GM12873 (cell line): ENCODE measurements at regions not wholly inside any gene's neighbourhood (a gene's known extent, or its start where the extent isn't known, plus 50 kb on each side); places are given as distances from the start of the nearest gene placed in this dataset.

Experiments
- TF ChIP-seq, protein P1 (sequence below): IDR thresholded peaks from 2 replicates; pipeline ENCODE4 v1.5.1; 2012; ENCODE audit warnings: low read depth, mild to moderate bottlenecking, moderate library complexity, low read length, control low read depth; ENCODE audit not compliant: insufficient read depth; ENCODE audit errors: missing control alignments

DNA sequence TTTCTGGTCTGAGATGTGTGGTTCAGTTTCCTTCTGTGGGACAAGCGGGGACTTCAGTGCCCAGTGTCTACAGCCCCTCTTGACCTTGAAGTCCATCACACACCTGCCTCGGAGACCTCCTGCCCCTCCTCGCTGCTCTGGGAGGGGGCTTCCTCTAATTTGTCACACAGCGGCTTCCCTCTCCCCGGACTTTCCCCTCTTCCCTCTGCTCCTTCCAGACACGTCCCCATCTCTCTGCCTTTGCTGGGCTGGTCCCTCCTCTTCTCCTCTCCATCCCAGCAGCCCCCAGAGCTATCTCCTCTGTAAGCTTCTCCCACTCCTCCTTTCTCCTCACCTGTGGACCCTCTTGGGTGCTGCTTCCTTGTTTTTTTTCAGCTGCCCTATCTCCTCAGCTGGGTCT is 122.2 kb upstream of the SORCS3 start:
- TF ChIP-seq, protein P1, sequence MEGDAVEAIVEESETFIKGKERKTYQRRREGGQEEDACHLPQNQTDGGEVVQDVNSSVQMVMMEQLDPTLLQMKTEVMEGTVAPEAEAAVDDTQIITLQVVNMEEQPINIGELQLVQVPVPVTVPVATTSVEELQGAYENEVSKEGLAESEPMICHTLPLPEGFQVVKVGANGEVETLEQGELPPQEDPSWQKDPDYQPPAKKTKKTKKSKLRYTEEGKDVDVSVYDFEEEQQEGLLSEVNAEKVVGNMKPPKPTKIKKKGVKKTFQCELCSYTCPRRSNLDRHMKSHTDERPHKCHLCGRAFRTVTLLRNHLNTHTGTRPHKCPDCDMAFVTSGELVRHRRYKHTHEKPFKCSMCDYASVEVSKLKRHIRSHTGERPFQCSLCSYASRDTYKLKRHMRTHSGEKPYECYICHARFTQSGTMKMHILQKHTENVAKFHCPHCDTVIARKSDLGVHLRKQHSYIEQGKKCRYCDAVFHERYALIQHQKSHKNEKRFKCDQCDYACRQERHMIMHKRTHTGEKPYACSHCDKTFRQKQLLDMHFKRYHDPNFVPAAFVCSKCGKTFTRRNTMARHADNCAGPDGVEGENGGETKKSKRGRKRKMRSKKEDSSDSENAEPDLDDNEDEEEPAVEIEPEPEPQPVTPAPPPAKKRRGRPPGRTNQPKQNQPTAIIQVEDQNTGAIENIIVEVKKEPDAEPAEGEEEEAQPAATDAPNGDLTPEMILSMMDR: no peak

DNA sequence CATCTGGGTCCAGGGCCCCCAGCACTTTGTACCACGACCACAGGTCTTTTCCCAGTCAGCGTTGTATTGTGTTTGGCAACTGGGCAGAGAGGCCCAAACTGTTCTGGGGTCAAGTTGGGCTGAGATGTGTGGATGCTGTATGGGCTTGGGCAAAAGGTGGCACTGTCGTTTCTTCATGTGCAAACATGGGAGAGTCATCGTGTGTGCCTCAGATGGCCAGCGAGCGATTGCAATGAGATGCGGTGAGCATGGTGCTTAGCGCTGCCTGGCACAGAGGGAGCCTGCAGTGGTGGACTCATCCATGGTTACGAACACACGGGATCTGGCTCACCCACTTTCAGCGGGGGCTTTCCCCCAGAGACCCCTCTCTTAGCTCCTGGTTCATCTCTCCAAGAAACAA is 120.4 kb upstream of the SORCS3 start:
- TF ChIP-seq, protein P1: no peak

DNA sequence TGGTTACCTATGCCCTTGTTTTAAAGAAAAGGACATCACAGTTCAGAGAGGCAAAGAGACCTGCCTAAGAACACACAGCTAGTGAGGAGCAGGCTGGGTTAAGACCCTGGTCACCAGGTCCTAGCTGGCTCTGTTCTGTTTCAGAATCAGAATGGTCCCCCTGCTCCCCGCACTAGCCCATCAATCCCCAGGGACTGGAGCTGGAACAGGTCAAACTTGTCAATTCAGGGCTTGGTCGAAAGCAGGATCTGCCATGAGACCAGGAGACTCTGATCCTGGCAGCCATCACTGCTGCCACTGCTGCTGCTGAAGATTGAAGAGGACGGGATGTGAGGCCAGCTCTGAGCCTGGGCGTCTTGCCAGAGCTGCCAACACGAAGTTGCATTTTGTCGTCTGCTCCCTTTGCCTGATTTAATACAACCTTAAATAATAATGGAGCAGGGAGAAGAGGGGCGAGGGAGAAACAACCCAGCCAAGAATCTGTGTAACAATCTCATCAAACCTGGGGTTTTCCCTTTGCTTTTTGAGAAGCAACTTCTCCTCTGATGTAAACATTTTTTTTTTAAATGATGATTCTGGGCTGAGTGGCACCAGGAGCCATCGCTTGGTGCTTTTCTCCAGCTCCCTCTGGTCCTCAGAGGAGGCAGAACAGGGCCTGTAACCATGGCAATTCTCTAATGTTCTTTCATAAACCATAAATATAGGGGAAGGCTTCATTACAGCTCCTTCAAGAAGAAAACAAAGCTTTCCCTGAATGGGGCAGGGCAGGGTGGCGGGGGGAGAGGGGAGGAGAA is 119.0 kb upstream of the SORCS3 start:
- TF ChIP-seq, protein P1: no peak

DNA sequence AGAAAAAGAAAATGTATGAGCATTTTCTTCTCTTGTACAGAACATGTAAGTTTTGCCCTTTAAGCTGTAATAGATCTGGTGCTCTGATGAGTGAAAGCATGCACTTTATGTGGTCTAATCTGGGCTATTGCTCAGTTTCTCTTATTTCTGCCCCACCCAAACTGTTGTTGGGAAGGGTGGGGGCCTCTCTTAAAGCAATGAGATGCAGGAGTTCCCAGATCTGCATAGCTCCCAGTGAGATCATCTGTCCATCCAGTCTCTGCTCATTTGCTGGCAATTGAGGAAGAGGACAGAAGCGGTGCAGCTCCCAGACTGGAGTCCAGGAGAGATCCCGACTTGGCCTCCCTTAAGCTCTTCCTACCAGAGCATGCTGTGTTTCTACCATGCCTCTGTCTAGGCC is 114.9 kb upstream of the SORCS3 start:
- TF ChIP-seq, protein P1: no peak

GRCh38 chr10:104527013-104527412 is 114.1 kb upstream of the SORCS3 start:
- TF ChIP-seq, protein P1: no peak

- TF ChIP-seq, protein P1: no peak
Observed at GRCh38 chr10:104540181-104540580, 100.9 kb upstream of the SORCS3 start.

DNA sequence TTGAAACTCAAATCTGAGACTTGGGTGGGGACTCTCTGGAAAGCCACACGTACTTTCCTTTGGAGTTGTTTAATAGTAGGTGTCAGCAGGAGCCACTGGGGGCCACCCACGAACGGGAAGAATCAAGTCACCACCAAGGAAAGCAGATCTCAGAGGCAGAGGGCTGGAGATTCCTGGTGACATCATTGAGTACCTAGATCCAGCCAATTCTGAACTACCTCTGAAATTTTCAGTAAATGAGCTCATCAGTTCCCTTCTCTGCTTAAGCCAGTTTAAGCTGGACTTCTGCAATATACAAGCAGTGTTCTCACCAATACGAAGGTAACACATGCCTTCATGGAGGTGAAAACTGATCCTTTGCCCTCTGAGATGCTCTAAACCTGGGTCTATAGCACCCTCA is 99.3 kb upstream of the SORCS3 start:
- TF ChIP-seq, protein P1: no peak
